ENCODE measurements at regions not wholly inside any gene's neighbourhood (a gene's known extent, or its start where the extent isn't known, plus 50 kb on each side); places are given as distances from the start of the nearest gene placed in this dataset.

DNA sequence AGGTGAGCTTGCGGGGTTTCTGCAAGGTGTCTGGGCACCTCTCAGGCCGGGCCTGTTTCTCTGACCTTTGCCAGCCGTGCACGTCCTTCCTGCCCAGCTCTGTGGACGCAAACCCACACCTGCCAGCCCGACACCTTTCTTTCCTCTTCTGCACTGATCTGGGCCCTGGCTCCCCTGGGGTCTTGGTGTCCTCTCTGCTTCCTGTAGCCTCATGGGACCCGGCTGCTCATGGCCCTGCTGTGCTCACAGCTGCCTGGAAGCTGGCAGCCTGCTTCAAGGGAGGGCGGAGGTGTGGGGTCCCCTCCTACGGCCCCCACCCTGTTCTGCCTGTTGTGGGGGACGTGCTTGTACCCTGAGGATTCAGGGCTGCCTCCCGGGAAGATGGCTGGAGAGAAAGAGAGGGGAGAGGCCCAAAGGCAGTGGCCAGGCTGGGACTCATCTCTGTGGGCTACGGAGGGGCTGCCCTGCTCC is 342.4 kb downstream of the SEC14L1 start:
- peaks cover 3% of the 10 kb centered on the region for H3K36me3 ChIP-seq (ENCODE audit: control insufficient read depth, insufficient read depth, low read length)
- no peak overlapping the region for H3K4me3 ChIP-seq (ENCODE audit: low read depth, low read length)
- TF ChIP-seq, protein P1, sequence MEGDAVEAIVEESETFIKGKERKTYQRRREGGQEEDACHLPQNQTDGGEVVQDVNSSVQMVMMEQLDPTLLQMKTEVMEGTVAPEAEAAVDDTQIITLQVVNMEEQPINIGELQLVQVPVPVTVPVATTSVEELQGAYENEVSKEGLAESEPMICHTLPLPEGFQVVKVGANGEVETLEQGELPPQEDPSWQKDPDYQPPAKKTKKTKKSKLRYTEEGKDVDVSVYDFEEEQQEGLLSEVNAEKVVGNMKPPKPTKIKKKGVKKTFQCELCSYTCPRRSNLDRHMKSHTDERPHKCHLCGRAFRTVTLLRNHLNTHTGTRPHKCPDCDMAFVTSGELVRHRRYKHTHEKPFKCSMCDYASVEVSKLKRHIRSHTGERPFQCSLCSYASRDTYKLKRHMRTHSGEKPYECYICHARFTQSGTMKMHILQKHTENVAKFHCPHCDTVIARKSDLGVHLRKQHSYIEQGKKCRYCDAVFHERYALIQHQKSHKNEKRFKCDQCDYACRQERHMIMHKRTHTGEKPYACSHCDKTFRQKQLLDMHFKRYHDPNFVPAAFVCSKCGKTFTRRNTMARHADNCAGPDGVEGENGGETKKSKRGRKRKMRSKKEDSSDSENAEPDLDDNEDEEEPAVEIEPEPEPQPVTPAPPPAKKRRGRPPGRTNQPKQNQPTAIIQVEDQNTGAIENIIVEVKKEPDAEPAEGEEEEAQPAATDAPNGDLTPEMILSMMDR (IDR thresholded peaks at IDR 0.05; ENCODE audit: insufficient read depth, low read length, poor library complexity, severe bottlenecking), result no peak
- DNase-seq (ENCODE audit: low read depth), result no peak
- H3K27me3 ChIP-seq (ENCODE audit: control insufficient read depth, insufficient read depth, low read length), result no peaks in the 10 kb centered on the region

DNA sequence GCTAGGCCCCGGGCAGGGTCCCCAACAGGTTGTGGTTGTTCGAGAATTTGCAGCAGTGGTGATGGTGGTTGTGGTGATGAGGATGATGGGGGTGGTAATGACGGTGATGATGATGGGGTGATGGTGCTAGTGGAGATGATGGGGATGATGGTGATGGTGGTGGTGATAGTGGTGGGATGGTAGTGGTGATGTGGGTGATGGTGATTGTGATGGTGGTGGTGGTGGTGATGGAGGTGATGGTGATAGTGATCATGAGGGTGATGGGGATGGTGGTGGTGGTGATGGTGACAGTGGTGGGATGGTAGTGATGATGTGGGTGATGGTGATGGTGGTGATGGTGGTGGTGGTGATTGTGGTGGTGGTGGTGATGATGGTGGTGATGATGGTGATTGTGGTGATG is 343.3 kb downstream of the SEC14L1 start:
- no peak for DNase-seq (ENCODE audit: low read depth)
- TF ChIP-seq, protein P1 (IDR thresholded peaks at IDR 0.05; ENCODE audit: insufficient read depth, low read length, poor library complexity, severe bottlenecking), result no peak
- Histone ChIP-seq H3K27me3 (ENCODE audit: control insufficient read depth, insufficient read depth, low read length) (no peaks in the 10 kb centered on the region), H3K4me3 (ENCODE audit: low read depth, low read length) (no peak overlapping the region), H3K36me3 (ENCODE audit: control insufficient read depth, insufficient read depth, low read length) (peaks cover 3% of the 10 kb centered on the region)

DNA sequence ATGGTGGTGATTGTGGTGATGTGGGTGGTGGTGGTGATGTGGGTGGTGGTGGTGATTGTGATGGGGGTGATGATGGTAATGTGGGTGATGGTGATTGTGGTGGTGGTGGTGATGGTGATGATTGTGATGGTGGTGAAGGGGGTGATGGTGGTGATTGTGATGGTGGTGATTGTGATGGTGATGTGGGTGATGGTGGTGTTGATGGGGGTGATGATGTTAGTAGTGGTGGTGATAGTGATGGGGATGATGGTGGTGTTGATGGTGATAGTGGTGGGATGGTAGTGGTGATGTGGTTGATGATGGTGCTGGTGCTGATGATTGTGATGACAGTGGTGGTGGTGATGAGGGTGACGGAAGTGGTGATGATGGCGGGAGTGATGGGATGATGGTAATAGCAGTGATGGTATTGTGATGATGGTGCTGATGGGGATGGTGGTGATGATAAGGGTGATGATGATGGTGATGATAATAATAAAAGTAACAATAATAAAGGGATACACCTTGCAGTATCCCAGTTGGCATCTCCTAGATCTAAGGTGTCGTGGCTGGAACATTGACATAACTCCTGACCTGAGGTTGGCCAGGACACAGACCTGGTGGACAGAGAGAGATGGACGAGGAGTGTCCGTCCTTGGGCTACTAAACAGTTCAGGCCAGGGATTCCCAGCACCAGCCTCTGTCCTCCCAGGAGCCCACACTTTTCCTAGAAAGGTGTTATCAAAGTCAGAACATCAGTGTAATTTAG is 344.5 kb downstream of the SEC14L1 start:
- Histone ChIP-seq H3K36me3 (ENCODE audit: control insufficient read depth, insufficient read depth, low read length) (peaks cover 4% of the 10 kb centered on the region), H3K4me3 (ENCODE audit: low read depth, low read length) (no peak overlapping the region), H3K27me3 (ENCODE audit: control insufficient read depth, insufficient read depth, low read length) (no peaks in the 10 kb centered on the region)
- TF ChIP-seq, protein P1 (IDR thresholded peaks at IDR 0.05; ENCODE audit: insufficient read depth, low read length, poor library complexity, severe bottlenecking), result no peak
- DNase-seq (ENCODE audit: low read depth), result no peak

DNA sequence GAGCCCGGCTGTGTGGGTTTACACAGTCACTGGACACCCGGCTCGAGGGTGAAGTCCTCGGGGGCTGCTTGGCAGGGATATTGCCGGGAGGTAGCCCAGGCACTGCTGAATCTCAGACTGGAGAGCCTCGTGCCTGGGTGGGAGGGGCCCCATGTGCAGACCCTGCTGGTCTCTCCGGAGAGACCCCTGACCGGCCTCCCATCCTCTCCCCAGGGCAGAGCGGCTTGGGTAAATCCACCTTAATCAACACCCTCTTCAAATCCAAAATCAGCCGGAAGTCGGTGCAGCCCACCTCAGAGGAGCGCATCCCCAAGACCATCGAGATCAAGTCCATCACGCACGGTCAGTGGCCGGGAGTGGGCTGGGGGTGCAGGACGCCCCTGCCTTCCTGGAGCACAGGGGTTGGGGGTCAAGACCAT is 346.5 kb downstream of the SEC14L1 start:
- TF ChIP-seq, protein P1 (IDR thresholded peaks at IDR 0.05; ENCODE audit: insufficient read depth, low read length, poor library complexity, severe bottlenecking), result no peak
- Histone ChIP-seq H3K36me3 (ENCODE audit: control insufficient read depth, insufficient read depth, low read length) (peaks cover 4% of the 10 kb centered on the region), H3K27me3 (ENCODE audit: control insufficient read depth, insufficient read depth, low read length) (no peaks in the 10 kb centered on the region), H3K4me3 (ENCODE audit: low read depth, low read length) (no peak overlapping the region)
- DNase-seq (ENCODE audit: low read depth), result no peak

DNA sequence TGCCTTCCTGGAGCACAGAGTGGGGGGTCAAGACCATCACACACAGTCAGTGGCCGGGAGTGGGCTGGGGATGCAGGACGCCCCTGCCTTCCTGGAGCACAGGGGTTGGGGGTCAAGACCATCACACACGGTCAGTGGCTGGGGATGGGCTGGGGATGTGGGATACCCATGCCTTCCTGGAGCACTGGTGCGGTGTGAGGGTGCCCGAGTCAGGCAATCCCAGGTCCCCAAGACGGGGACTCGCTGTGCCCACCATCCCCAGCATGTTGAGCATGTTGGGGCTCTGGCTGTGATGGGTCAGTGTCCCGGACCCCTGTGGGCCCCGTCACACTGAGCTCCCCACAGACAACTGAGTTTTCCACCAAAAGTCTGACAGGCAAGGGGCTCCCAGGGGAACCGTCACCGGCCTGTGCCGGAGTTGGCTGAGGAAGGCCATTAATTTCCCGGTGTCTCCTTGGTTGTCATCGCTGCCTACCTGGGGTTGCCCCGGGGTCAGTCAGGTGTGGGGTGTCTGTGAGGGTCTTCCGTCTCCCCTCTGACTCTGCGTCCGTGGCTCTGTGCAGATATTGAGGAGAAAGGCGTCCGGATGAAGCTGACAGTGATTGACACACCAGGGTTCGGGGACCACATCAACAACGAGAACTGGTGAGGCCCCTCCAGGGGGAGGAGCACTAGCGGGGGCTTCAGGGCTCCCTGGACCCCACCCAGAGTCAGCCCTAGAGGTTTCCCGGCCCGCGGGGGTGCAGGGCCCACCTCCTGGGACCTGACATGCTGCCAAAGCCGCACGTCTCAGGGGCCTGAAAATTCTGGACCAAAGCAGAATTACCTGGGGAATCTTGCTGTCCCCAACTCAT is 347.1 kb downstream of the SEC14L1 start:
- TF ChIP-seq, protein P1 (IDR thresholded peaks at IDR 0.05; ENCODE audit: insufficient read depth, low read length, poor library complexity, severe bottlenecking), result no peak
- peaks cover 6% of the 10 kb centered on the region for H3K36me3 ChIP-seq (ENCODE audit: control insufficient read depth, insufficient read depth, low read length)
- H3K27me3 ChIP-seq (ENCODE audit: control insufficient read depth, insufficient read depth, low read length), result no peaks in the 10 kb centered on the region

More for the DNA sequence above, 347.1 kb downstream of the SEC14L1 start:
- H3K4me3 ChIP-seq (ENCODE audit: low read depth, low read length), result no peak overlapping the region
- no peak for DNase-seq (ENCODE audit: low read depth)
